ENCODE measurements at regions not wholly inside any gene's neighbourhood (a gene's known extent, or its start where the extent isn't known, plus 50 kb on each side); places are given as distances from the start of the nearest gene placed in this dataset.

GRCh38 chr20:55213653-55214052, 738.3 kb downstream of the DOK5 start:
- TF ChIP-seq CTCF (IDR thresholded peaks at IDR 0.05 in 2 of 3, conservative IDR thresholded peaks at IDR 0.05 in 1 of 3; ENCODE audit: control insufficient read depth in 2 of 3, extremely low read depth in 1 of 3, insufficient read depth in 1 of 3, low read depth in 3 of 3, low read length in 3 of 3), result no peak
- TF ChIP-seq PRDM15 (CRISPR knock-in tag; IDR thresholded peaks at IDR 0.05), result no peak
- no peak for TF ChIP-seq RUNX3 (IDR thresholded peaks at IDR 0.05; ENCODE audit: low read length)
- no peak for TF ChIP-seq YY1 (IDR thresholded peaks at IDR 0.05; ENCODE audit: low read depth, low read length)
- no peak for TF ChIP-seq HDAC6 (IDR thresholded peaks at IDR 0.05; ENCODE audit: unreplicated experiment)
- TF ChIP-seq NR2C2 (IDR thresholded peaks at IDR 0.05; ENCODE audit: borderline replicate concordance, control insufficient read depth, insufficient read length, low read depth), result no peak
- no peak for TF ChIP-seq TAF1 (IDR thresholded peaks at IDR 0.05; ENCODE audit: borderline replicate concordance, low read depth, low read length)
- TF ChIP-seq USF1 (IDR thresholded peaks at IDR 0.05; ENCODE audit: borderline replicate concordance, extremely low read length, insufficient read depth, low read depth, low read length), result no peak
- no peak for TF ChIP-seq ATF3 (IDR thresholded peaks at IDR 0.05; ENCODE audit: borderline replicate concordance, extremely low read depth, low read depth, low read length)
- TF ChIP-seq MXI1 (IDR thresholded peaks at IDR 0.05; ENCODE audit: low read depth, low read length), result no peak
- TF ChIP-seq RAD21 (IDR thresholded peaks at IDR 0.05; ENCODE audit: insufficient read depth, low read depth, low read length), result no peak

Measured in GM12878 (cell line).